ENCODE measurements at regions not wholly inside any gene's neighbourhood (a gene's known extent, or its start where the extent isn't known, plus 50 kb on each side); places are given as distances from the start of the nearest gene placed in this dataset.

- H3K27me3 ChIP-seq (ENCODE audit: low read length): no peaks in the 10 kb centered on the region
- no peaks in the 10 kb centered on the region for H3K36me3 ChIP-seq (ENCODE audit: low read depth, low read length)
- no peaks in the 10 kb centered on the region for H3K9me2 ChIP-seq (replicated peaks; ENCODE audit: low read length)
- intact Hi-C loops (cut with micrococcal nuclease): no loop called here
- no peak overlapping the region for H2AFZ ChIP-seq (ENCODE audit: low read length)
- CTCF ChIA-PET: no interaction called here
- no TSS peak for BruUV-seq (replicated peaks)
- peak; percentile 83 for DNase-seq
- peaks cover 4% of the 10 kb centered on the region for H3F3A ChIP-seq (ENCODE audit: low read length, unreplicated experiment)
- H3K9me3 ChIP-seq (ENCODE audit: low read length): no peaks in the 10 kb centered on the region
- ATAC-seq: peak; percentile 48
- no peak overlapping the region for H3K9ac ChIP-seq (ENCODE audit: low read length)
- peaks cover 31% of the 10 kb centered on the region for H3K4me1 ChIP-seq (ENCODE audit: insufficient read depth, low read length)
- TF ChIP-seq EZH2phosphoT487 (IDR thresholded peaks at IDR 0.05; ENCODE audit: borderline replicate concordance, low read length) (no peak), EZH2 (IDR thresholded peaks at IDR 0.05; ENCODE audit: low read length, unreplicated experiment) (no peak), CTCF (conservative IDR thresholded peaks at IDR 0.05; ENCODE audit: low read depth, low read length) (no peak)
- peak overlapping the region; percentile 54 for H3K4me2 ChIP-seq (ENCODE audit: low read length)
- POLR2A ChIA-PET (ENCODE audit: unreplicated experiment): no interaction called here
- no peaks in the 10 kb centered on the region for H4K20me1 ChIP-seq (ENCODE audit: low read length)
- no peaks in the 10 kb centered on the region for H3K79me2 ChIP-seq (ENCODE audit: low read length)
- H3K27ac ChIP-seq (ENCODE audit: low read length): no peak overlapping the region
- no peak overlapping the region for H3K4me3 ChIP-seq (ENCODE audit: low read length)
Measured at GRCh38 chr15:75126864-75127580, 74.7 kb upstream of the C15orf39 start.

GRCh38 chr15:75129788-75130187 lies 71.9 kb upstream of the C15orf39 start:
- Histone ChIP-seq H3K9ac (ENCODE audit: low read length) (no peak overlapping the region), H3K36me3 (ENCODE audit: low read depth, low read length) (no peaks in the 10 kb centered on the region), H3K27me3 (ENCODE audit: low read length) (no peaks in the 10 kb centered on the region), H2AFZ (ENCODE audit: low read length) (no peak overlapping the region), H3K4me1 (ENCODE audit: insufficient read depth, low read length) (peaks cover 13% of the 10 kb centered on the region), H3K9me3 (ENCODE audit: low read length) (no peaks in the 10 kb centered on the region), H3K4me2 (ENCODE audit: low read length) (no peak overlapping the region), H3K9me2 (replicated peaks; ENCODE audit: low read length) (no peaks in the 10 kb centered on the region), H4K20me1 (ENCODE audit: low read length) (no peaks in the 10 kb centered on the region), H3K79me2 (ENCODE audit: low read length) (no peaks in the 10 kb centered on the region), H3F3A (ENCODE audit: low read length, unreplicated experiment) (no peaks in the 10 kb centered on the region), H3K4me3 (ENCODE audit: low read length) (no peak overlapping the region), H3K27ac (ENCODE audit: low read length) (no peak overlapping the region)
- ChIA-PET POLR2A (ENCODE audit: unreplicated experiment) (no interaction called here), CTCF (no interaction called here)
- no TSS peak for BruUV-seq (replicated peaks)
- TF ChIP-seq EZH2phosphoT487 (IDR thresholded peaks at IDR 0.05; ENCODE audit: borderline replicate concordance, low read length): no peak
- no peak for TF ChIP-seq CTCF (conservative IDR thresholded peaks at IDR 0.05; ENCODE audit: low read depth, low read length)
- no peak for TF ChIP-seq EZH2 (IDR thresholded peaks at IDR 0.05; ENCODE audit: low read length, unreplicated experiment)
- DNase-seq (no peak), ATAC-seq (no peak)
- intact Hi-C loops (cut with micrococcal nuclease): no loop called here

- Histone ChIP-seq H3K4me3 (ENCODE audit: low read length) (no peak overlapping the region), H3K4me1 (ENCODE audit: insufficient read depth, low read length) (peaks cover 13% of the 10 kb centered on the region), H4K20me1 (ENCODE audit: low read length) (no peaks in the 10 kb centered on the region), H3K9me2 (replicated peaks; ENCODE audit: low read length) (no peaks in the 10 kb centered on the region), H3K9me3 (ENCODE audit: low read length) (no peaks in the 10 kb centered on the region), H3K9ac (ENCODE audit: low read length) (no peak overlapping the region), H3K4me2 (ENCODE audit: low read length) (no peak overlapping the region), H3K27me3 (ENCODE audit: low read length) (no peaks in the 10 kb centered on the region), H2AFZ (ENCODE audit: low read length) (no peak overlapping the region), H3K27ac (ENCODE audit: low read length) (no peak overlapping the region), H3F3A (ENCODE audit: low read length, unreplicated experiment) (no peaks in the 10 kb centered on the region), H3K36me3 (ENCODE audit: low read depth, low read length) (no peaks in the 10 kb centered on the region), H3K79me2 (ENCODE audit: low read length) (no peaks in the 10 kb centered on the region)
- no peak for ATAC-seq
- POLR2A ChIA-PET (ENCODE audit: unreplicated experiment): no interaction called here
- no TSS peak for BruUV-seq (replicated peaks)
- intact Hi-C loops (cut with micrococcal nuclease): no loop called here
- CTCF ChIA-PET: no interaction called here
- TF ChIP-seq EZH2 (IDR thresholded peaks at IDR 0.05; ENCODE audit: low read length, unreplicated experiment) (no peak), EZH2phosphoT487 (IDR thresholded peaks at IDR 0.05; ENCODE audit: borderline replicate concordance, low read length) (no peak), CTCF (conservative IDR thresholded peaks at IDR 0.05; ENCODE audit: low read depth, low read length) (no peak)
- no peak for DNase-seq
Measured at GRCh38 chr15:75131269-75131643, 70.4 kb upstream of the C15orf39 start.
